K562 (cell line): ENCODE measurements at regions not wholly inside any gene's neighbourhood (a gene's known extent, or its start where the extent isn't known, plus 50 kb on each side); places are given as distances from the start of the nearest gene placed in this dataset.

Experiments
- ARID1B ChIP-seq: fragments of 450-650 bp; IDR thresholded peaks from 2 replicates; pipeline ENCODE4 v1.6.1; 2016; ENCODE audit warnings: antibody characterized with exemption, mild to moderate bottlenecking, inconsistent platforms
- CREM ChIP-seq: IDR thresholded peaks from 2 replicates; pipeline ENCODE4 v1.6.1; 2014; ENCODE audit warnings: antibody characterized with exemption, low read depth
- CTCF ChIP-seq, 3 experiments: IDR thresholded peaks in 2 of 3; conservative IDR thresholded peaks in 1 of 3; 2 replicates each; pipeline ENCODE4 v1.5.1; 2011 to 2012; ENCODE audit warnings: low read length in 3 of 3, mild to moderate bottlenecking in 3 of 3, control low read depth in 2 of 3, improper control_type of control experiment in 1 of 3, inconsistent platforms in 1 of 3, low read depth in 1 of 3, mixed read lengths in 1 of 3, moderate library complexity in 1 of 3; ENCODE audit not compliant: insufficient read depth in 2 of 3
- ETV1 ChIP-seq: fragments of 450-650 bp; conservative IDR thresholded peaks from 2 replicates; pipeline ENCODE4 v1.6.1; 2016; ENCODE audit warnings: missing genetic modification characterization, control low read depth, low read depth, missing compliant biosample characterization
- EZH2 ChIP-seq: IDR thresholded peaks from 2 replicates; pipeline ENCODE4 v1.6.1; 2012; ENCODE audit warnings: low read depth, mild to moderate bottlenecking, inconsistent platforms, low read length, borderline replicate concordance
- MXI1 ChIP-seq: IDR thresholded peaks from 2 replicates; pipeline ENCODE4 v1.6.1; 2011; ENCODE audit warnings: low read depth, mild to moderate bottlenecking, improper control_type of control experiment, low read length
- POLR3A ChIP-seq: IDR thresholded peaks from 2 replicates; pipeline ENCODE4 v1.6.1; 2011; ENCODE audit warnings: borderline replicate concordance, mild to moderate bottlenecking, moderate library complexity; ENCODE audit not compliant: insufficient read length, insufficient read depth; ENCODE audit errors: extremely low read depth
- ZNF24 ChIP-seq: fragments of 450-650 bp; IDR thresholded peaks from 2 replicates; pipeline ENCODE4 v1.6.1; 2016
- ZNF384 ChIP-seq: IDR thresholded peaks from 2 replicates; pipeline ENCODE4 v1.6.1; 2012; ENCODE audit warnings: low read depth, low read length, improper control_type of control experiment
- ZNF644 ChIP-seq: fragments of 200-800 bp; sonication (Bioruptor generic); IDR thresholded peaks from 2 replicates; pipeline ENCODE4 v1.6.1; 2016; ENCODE audit warnings: low read depth, missing genetic modification characterization, missing compliant biosample characterization
- TF ChIP-seq, protein P1 (sequence below): sonication (generic); formaldehyde crosslinking; IDR thresholded peaks from 2 replicates; pipeline ENCODE4 v1.8.0; 2022; ENCODE audit warnings: mild to moderate bottlenecking, missing genetic modification reagents
- TF ChIP-seq, protein P2 (sequence below): fragments of 200-800 bp; sonication (Bioruptor generic); IDR thresholded peaks from 2 replicates; pipeline ENCODE4 v1.6.1; 2016; ENCODE audit warnings: missing genetic modification characterization, missing compliant biosample characterization
- TF ChIP-seq, protein P3 (sequence below): sonication (generic); formaldehyde crosslinking; IDR thresholded peaks from 2 replicates; pipeline ENCODE4 v1.8.0; 2022; ENCODE audit warnings: mild to moderate bottlenecking, missing genetic modification reagents, borderline replicate concordance
- TF ChIP-seq, protein P4 (sequence below): sonication (generic); formaldehyde crosslinking; IDR thresholded peaks from 2 replicates; pipeline ENCODE4 v1.8.1; 2023; ENCODE audit warnings: mild to moderate bottlenecking, missing genetic modification reagents

- no peak for TF ChIP-seq ETV1
- TF ChIP-seq, protein P1, sequence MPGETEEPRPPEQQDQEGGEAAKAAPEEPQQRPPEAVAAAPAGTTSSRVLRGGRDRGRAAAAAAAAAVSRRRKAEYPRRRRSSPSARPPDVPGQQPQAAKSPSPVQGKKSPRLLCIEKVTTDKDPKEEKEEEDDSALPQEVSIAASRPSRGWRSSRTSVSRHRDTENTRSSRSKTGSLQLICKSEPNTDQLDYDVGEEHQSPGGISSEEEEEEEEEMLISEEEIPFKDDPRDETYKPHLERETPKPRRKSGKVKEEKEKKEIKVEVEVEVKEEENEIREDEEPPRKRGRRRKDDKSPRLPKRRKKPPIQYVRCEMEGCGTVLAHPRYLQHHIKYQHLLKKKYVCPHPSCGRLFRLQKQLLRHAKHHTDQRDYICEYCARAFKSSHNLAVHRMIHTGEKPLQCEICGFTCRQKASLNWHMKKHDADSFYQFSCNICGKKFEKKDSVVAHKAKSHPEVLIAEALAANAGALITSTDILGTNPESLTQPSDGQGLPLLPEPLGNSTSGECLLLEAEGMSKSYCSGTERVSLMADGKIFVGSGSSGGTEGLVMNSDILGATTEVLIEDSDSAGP = no peak
- TF ChIP-seq, protein P2, sequence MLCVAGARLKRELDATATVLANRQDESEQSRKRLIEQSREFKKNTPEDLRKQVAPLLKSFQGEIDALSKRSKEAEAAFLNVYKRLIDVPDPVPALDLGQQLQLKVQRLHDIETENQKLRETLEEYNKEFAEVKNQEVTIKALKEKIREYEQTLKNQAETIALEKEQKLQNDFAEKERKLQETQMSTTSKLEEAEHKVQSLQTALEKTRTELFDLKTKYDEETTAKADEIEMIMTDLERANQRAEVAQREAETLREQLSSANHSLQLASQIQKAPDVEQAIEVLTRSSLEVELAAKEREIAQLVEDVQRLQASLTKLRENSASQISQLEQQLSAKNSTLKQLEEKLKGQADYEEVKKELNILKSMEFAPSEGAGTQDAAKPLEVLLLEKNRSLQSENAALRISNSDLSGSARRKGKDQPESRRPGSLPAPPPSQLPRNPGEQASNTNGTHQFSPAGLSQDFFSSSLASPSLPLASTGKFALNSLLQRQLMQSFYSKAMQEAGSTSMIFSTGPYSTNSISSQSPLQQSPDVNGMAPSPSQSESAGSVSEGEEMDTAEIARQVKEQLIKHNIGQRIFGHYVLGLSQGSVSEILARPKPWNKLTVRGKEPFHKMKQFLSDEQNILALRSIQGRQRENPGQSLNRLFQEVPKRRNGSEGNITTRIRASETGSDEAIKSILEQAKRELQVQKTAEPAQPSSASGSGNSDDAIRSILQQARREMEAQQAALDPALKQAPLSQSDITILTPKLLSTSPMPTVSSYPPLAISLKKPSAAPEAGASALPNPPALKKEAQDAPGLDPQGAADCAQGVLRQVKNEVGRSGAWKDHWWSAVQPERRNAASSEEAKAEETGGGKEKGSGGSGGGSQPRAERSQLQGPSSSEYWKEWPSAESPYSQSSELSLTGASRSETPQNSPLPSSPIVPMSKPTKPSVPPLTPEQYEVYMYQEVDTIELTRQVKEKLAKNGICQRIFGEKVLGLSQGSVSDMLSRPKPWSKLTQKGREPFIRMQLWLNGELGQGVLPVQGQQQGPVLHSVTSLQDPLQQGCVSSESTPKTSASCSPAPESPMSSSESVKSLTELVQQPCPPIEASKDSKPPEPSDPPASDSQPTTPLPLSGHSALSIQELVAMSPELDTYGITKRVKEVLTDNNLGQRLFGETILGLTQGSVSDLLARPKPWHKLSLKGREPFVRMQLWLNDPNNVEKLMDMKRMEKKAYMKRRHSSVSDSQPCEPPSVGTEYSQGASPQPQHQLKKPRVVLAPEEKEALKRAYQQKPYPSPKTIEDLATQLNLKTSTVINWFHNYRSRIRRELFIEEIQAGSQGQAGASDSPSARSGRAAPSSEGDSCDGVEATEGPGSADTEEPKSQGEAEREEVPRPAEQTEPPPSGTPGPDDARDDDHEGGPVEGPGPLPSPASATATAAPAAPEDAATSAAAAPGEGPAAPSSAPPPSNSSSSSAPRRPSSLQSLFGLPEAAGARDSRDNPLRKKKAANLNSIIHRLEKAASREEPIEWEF (CRISPR knock-in tag) = no peak
- no peak for TF ChIP-seq EZH2
- no peak for TF ChIP-seq POLR3A
- TF ChIP-seq, protein P3, sequence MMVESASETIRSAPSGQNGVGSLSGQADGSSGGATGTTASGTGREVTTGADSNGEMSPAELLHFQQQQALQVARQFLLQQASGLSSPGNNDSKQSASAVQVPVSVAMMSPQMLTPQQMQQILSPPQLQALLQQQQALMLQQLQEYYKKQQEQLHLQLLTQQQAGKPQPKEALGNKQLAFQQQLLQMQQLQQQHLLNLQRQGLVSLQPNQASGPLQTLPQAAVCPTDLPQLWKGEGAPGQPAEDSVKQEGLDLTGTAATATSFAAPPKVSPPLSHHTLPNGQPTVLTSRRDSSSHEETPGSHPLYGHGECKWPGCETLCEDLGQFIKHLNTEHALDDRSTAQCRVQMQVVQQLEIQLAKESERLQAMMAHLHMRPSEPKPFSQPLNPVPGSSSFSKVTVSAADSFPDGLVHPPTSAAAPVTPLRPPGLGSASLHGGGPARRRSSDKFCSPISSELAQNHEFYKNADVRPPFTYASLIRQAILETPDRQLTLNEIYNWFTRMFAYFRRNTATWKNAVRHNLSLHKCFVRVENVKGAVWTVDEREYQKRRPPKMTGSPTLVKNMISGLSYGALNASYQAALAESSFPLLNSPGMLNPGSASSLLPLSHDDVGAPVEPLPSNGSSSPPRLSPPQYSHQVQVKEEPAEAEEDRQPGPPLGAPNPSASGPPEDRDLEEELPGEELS (CRISPR knock-in tag) = no peak
- no peak for TF ChIP-seq ARID1B
- TF ChIP-seq, protein P4, sequence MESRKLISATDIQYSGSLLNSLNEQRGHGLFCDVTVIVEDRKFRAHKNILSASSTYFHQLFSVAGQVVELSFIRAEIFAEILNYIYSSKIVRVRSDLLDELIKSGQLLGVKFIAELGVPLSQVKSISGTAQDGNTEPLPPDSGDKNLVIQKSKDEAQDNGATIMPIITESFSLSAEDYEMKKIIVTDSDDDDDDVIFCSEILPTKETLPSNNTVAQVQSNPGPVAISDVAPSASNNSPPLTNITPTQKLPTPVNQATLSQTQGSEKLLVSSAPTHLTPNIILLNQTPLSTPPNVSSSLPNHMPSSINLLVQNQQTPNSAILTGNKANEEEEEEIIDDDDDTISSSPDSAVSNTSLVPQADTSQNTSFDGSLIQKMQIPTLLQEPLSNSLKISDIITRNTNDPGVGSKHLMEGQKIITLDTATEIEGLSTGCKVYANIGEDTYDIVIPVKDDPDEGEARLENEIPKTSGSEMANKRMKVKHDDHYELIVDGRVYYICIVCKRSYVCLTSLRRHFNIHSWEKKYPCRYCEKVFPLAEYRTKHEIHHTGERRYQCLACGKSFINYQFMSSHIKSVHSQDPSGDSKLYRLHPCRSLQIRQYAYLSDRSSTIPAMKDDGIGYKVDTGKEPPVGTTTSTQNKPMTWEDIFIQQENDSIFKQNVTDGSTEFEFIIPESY = no peak
- no peak for TF ChIP-seq ZNF384
- no peak for TF ChIP-seq ZNF644 (tag)
- no peak for TF ChIP-seq CTCF (IDR thresholded peaks at IDR 0.05 in 2 of 3, conservative IDR thresholded peaks at IDR 0.05 in 1 of 3; ENCODE audit: insufficient read depth in 2 of 3, low read depth in 1 of 3, low read length in 3 of 3)
- TF ChIP-seq CREM = no peak
- no peak for TF ChIP-seq ZNF24
- TF ChIP-seq MXI1 = no peak
Measured at GRCh38 chr5:152869971-152870370, 464.9 kb upstream of the NMUR2 start.
